ENCODE measurements at regions not wholly inside any gene's neighbourhood (a gene's known extent, or its start where the extent isn't known, plus 50 kb on each side); places are given as distances from the start of the nearest gene placed in this dataset.
"Not testable (repeated sequence)": the region's sequence is repeated elsewhere in the genome, so short reads cannot be mapped to it uniquely, and the experiment has no call there.

- TF ChIP-seq POLR2A (IDR thresholded peaks at IDR 0.05) (no peak), CTCF (IDR thresholded peaks at IDR 0.05) (no peak)
- Histone ChIP-seq H3K4me3 (no peak overlapping the region), H3K36me3 (no peaks in the 10 kb centered on the region), H3K27ac (no peak overlapping the region), H3K27me3 (no peaks in the 10 kb centered on the region), H3K9me3 (no peaks in the 10 kb centered on the region), H3K4me1 (no peaks in the 10 kb centered on the region)
- intact Hi-C loops (cut with DNase I), result no loop called here
- DNase-seq, result no peak
- 70 to 77% methylated on average over 9 to 11 of the region's 11 CpGs for WGBS, 2 donors
These were observed 629.6 kb downstream of the SLC16A7 start for GRCh38 chr12:60225216-60226000.

GRCh38 chr12:60227916-60228315 is 632.1 kb downstream of the SLC16A7 start:
- TF ChIP-seq CTCF (IDR thresholded peaks at IDR 0.05) (no peak), POLR2A (IDR thresholded peaks at IDR 0.05) (no peak)

GRCh38 chr12:60230056-60230455 is 634.2 kb downstream of the SLC16A7 start:
- no peak overlapping the region for H3K4me3 ChIP-seq
- H3K27ac ChIP-seq, result no peak overlapping the region
- no peak for TF ChIP-seq POLR2A (IDR thresholded peaks at IDR 0.05)
- no peak for TF ChIP-seq CTCF (IDR thresholded peaks at IDR 0.05)
- no peaks in the 10 kb centered on the region for H3K27me3 ChIP-seq
- intact Hi-C loops (cut with DNase I), result no loop called here
- no peaks in the 10 kb centered on the region for H3K36me3 ChIP-seq
- 70 to 74% methylated on average over 4 of the region's 4 CpGs for WGBS, 2 donors
- H3K4me1 ChIP-seq, result no peaks in the 10 kb centered on the region
- DNase-seq, result no peak
- no peaks in the 10 kb centered on the region for H3K9me3 ChIP-seq

More at GRCh38 chr12:60227916-60228315, 632.1 kb downstream of the SLC16A7 start:
- Histone ChIP-seq H3K4me3 (no peak overlapping the region), H3K4me1 (no peaks in the 10 kb centered on the region), H3K9me3 (no peaks in the 10 kb centered on the region), H3K27me3 (no peaks in the 10 kb centered on the region), H3K27ac (no peak overlapping the region), H3K36me3 (no peaks in the 10 kb centered on the region)
- no peak for DNase-seq
- 85 to 92% methylated on average over 2 of the region's 2 CpGs for WGBS, 2 donors
- intact Hi-C loops (cut with DNase I), result no loop called here

- TF ChIP-seq POLR2A (IDR thresholded peaks at IDR 0.05), result no peak
- no peak for TF ChIP-seq CTCF (IDR thresholded peaks at IDR 0.05)
- Histone ChIP-seq H3K9me3 (no peaks in the 10 kb centered on the region), H3K36me3 (no peaks in the 10 kb centered on the region), H3K4me1 (no peaks in the 10 kb centered on the region), H3K27ac (no peak overlapping the region), H3K27me3 (no peaks in the 10 kb centered on the region), H3K4me3 (no peak overlapping the region)
- no peak for DNase-seq
- WGBS, 2 donors, result 81 to 94% methylated on average over 3 of the region's 3 CpGs
- intact Hi-C loops (cut with DNase I), result no loop called here
These were observed 635.5 kb downstream of the SLC16A7 start for GRCh38 chr12:60231303-60231702.

GRCh38 chr12:60231976-60232907 is 636.4 kb downstream of the SLC16A7 start:
- no peaks in the 10 kb centered on the region for H3K4me1 ChIP-seq
- TF ChIP-seq POLR2A (IDR thresholded peaks at IDR 0.05), result no peak
- WGBS, 2 donors, result 71 to 82% methylated on average over 7 of the region's 7 CpGs
- intact Hi-C loops (cut with DNase I), result no loop called here
- H3K9me3 ChIP-seq, result no peaks in the 10 kb centered on the region
- DNase-seq, result no peak
- no peaks in the 10 kb centered on the region for H3K36me3 ChIP-seq
- H3K27me3 ChIP-seq, result no peaks in the 10 kb centered on the region
- no peak overlapping the region for H3K4me3 ChIP-seq
- H3K27ac ChIP-seq, result no peak overlapping the region

GRCh38 chr12:60234611-60235195 is 638.9 kb downstream of the SLC16A7 start:
- 40 to 60% methylated on average over 1 of the region's 10 CpGs for WGBS, 2 donors
- H3K27me3 ChIP-seq; DNase-seq; H3K36me3 ChIP-seq; H3K4me1 ChIP-seq; H3K27ac ChIP-seq; H3K4me3 ChIP-seq; intact Hi-C loops (cut with DNase I); H3K9me3 ChIP-seq: not testable (repeated sequence)
